ENCODE measurements at regions not wholly inside any gene's neighbourhood (a gene's known extent, or its start where the extent isn't known, plus 50 kb on each side); places are given as distances from the start of the nearest gene placed in this dataset.

DNA sequence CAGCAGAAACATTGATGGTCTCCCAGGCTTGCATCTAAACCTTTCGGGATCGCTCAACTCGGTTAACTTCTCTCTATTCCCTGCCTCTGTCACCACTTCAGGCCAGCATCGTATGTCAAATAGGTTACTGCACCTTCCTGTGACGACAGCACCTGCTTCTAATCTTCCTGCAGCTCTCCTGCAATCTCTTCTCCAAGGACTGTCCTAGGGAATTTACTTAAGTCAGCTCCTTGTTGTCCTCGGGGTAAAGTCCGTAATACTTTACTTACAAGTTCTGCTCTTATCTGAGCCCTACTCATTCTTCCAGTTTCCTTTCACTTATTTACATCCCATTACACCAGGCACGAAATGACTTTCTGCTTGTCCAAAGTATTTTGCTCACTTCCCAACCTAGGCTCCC lies 372.7 kb upstream of the AKR1E2 start:
- Mint-ChIP-seq H3K36me3 (ENCODE audit: low read depth) (no peaks in the 10 kb centered on the region), H3K27ac (ENCODE audit: unreplicated experiment) (no peak overlapping the region), H3K9me3 (ENCODE audit: low read depth) (no peaks in the 10 kb centered on the region), H3K4me3 (ENCODE audit: unreplicated experiment) (no peak overlapping the region), H3K4me1 (ENCODE audit: low read depth) (no peaks in the 10 kb centered on the region), H3K27me3 (ENCODE audit: low read depth) (no peaks in the 10 kb centered on the region)
- TF ChIP-seq, protein P1, sequence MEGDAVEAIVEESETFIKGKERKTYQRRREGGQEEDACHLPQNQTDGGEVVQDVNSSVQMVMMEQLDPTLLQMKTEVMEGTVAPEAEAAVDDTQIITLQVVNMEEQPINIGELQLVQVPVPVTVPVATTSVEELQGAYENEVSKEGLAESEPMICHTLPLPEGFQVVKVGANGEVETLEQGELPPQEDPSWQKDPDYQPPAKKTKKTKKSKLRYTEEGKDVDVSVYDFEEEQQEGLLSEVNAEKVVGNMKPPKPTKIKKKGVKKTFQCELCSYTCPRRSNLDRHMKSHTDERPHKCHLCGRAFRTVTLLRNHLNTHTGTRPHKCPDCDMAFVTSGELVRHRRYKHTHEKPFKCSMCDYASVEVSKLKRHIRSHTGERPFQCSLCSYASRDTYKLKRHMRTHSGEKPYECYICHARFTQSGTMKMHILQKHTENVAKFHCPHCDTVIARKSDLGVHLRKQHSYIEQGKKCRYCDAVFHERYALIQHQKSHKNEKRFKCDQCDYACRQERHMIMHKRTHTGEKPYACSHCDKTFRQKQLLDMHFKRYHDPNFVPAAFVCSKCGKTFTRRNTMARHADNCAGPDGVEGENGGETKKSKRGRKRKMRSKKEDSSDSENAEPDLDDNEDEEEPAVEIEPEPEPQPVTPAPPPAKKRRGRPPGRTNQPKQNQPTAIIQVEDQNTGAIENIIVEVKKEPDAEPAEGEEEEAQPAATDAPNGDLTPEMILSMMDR (IDR thresholded peaks at IDR 0.05), result no peak
- DNase-seq (ENCODE audit: low spot score), result no peak

DNA sequence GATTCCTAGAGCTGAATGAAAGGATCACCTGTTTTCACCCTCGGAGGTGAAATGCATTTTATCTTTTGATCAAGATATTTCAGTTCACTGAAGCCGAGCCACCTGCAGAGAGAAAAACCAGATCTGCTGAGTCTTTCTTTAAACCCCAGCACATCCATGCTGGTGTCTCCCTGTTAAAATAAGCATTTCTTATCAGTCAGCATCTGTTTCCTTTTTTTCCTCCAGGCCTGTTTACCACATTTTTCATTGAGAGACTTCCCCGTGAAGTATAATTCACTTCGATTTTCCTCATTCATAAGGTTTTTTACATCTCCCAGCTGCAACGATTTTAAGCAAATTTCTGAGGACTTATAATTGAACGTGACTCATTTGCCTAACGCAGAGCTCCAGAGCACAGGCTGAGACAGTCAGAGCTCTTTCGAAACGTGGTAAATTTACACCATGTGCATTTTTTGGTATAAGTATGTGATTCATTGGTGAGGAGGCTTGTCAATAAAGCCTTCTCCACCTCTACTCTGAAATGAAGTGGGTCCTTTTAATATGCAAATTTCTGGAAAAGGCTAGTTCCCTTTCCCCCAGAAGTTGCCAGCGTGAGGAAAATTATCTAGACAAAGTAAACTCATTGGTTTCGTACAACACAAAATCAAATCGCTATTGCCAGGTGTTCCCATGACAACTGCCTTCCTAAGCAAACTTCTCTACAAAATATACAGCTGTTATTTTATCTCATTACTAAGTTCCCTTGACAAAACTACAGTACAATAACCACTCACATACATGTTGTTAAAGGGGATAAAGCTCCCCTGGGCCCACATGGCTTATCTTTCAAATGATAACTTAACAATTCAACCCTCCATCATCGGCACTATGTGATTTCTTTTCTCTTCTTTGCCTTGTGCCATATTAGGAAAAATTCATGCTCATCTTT lies 374.8 kb upstream of the AKR1E2 start:
- H3K27me3 Mint-ChIP-seq (ENCODE audit: low read depth), result no peaks in the 10 kb centered on the region
- no peaks in the 10 kb centered on the region for H3K4me1 Mint-ChIP-seq (ENCODE audit: low read depth)
- TF ChIP-seq, protein P1 (IDR thresholded peaks at IDR 0.05), result no peak
- no peak for DNase-seq (ENCODE audit: low spot score)
- no peaks in the 10 kb centered on the region for H3K36me3 Mint-ChIP-seq (ENCODE audit: low read depth)
- peaks cover 2% of the 10 kb centered on the region for H3K9me3 Mint-ChIP-seq (ENCODE audit: low read depth)
- no peak overlapping the region for H3K4me3 Mint-ChIP-seq (ENCODE audit: unreplicated experiment)
- H3K27ac Mint-ChIP-seq (ENCODE audit: unreplicated experiment), result no peak overlapping the region

DNA sequence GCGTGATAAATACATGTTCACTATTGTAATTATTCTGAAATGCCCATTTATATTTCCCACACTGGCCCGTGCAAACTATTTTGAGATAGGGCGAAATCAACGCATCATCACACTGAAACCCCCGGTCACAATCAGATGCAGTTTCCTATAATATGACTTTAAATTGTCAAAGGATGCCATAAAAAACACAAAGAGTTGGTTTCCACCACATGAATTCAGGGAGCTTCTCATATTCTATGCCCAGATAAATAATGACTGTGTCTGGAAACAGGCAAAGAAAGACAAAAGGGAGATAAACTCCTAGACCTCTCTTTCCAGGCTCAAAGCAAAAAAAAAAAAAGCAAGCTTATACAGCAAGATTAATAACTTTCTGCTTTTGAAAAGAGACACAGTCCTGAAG lies 375.8 kb upstream of the AKR1E2 start:
- Mint-ChIP-seq H3K4me1 (ENCODE audit: low read depth) (no peaks in the 10 kb centered on the region), H3K9me3 (ENCODE audit: low read depth) (peaks cover 2% of the 10 kb centered on the region), H3K4me3 (ENCODE audit: unreplicated experiment) (no peak overlapping the region), H3K27me3 (ENCODE audit: low read depth) (no peaks in the 10 kb centered on the region), H3K27ac (ENCODE audit: unreplicated experiment) (no peak overlapping the region), H3K36me3 (ENCODE audit: low read depth) (no peaks in the 10 kb centered on the region)
- no peak for DNase-seq (ENCODE audit: low spot score)
- TF ChIP-seq, protein P1 (IDR thresholded peaks at IDR 0.05), result no peak

DNA sequence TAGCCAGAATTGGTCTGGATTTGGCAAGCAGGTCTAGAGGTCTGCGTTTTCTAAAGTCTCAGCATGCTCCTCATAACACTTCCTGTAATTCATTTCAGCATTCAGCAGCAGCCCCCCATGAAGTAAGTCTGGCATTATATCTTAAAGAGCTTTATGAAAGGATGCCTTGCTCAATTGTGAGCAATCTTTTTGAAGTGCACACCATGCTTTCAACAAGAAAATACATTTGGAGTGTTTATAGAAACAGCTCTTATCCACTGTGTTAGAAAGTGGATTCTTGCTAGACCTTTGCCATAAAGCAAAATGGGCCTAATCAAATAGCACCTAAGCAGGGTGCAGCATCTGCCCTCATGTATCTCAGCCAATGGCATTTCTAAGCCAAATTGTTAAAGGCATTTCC lies 378.0 kb upstream of the AKR1E2 start:
- no peak overlapping the region for H3K4me3 Mint-ChIP-seq (ENCODE audit: unreplicated experiment)
- no peak overlapping the region for H3K27ac Mint-ChIP-seq (ENCODE audit: unreplicated experiment)
- TF ChIP-seq, protein P1 (IDR thresholded peaks at IDR 0.05), result no peak
- peaks cover 2% of the 10 kb centered on the region for H3K36me3 Mint-ChIP-seq (ENCODE audit: low read depth)
- H3K4me1 Mint-ChIP-seq (ENCODE audit: low read depth), result no peaks in the 10 kb centered on the region
- H3K9me3 Mint-ChIP-seq (ENCODE audit: low read depth), result peaks cover 14% of the 10 kb centered on the region
- H3K27me3 Mint-ChIP-seq (ENCODE audit: low read depth), result no peaks in the 10 kb centered on the region
- no peak for DNase-seq (ENCODE audit: low spot score)

DNA sequence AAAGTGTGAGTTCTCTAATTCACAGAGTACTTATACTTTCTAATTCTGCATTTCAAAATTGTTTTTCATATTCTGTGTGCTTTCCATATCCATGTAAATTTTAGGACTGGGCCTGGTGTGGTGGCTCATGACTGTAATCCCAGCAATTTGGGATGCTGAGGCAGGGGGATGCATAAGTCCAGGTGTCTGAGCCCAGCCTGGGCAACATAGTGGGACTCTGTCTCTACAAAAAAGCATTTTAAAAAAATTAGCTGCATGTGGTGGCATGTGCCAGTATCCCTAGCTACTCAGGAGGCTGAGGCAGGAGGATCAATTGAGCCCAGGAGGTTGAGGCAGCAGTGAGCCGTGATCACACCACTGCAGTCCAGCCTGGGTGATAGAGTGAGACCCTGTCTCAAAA lies 382.6 kb upstream of the AKR1E2 start:
- H3K36me3 Mint-ChIP-seq (ENCODE audit: low read depth), result peaks cover 3% of the 10 kb centered on the region
- no peak for DNase-seq (ENCODE audit: low spot score)
- no peak overlapping the region for H3K4me3 Mint-ChIP-seq (ENCODE audit: unreplicated experiment)
- peaks cover 23% of the 10 kb centered on the region for H3K9me3 Mint-ChIP-seq (ENCODE audit: low read depth)
- H3K4me1 Mint-ChIP-seq (ENCODE audit: low read depth), result peaks cover 8% of the 10 kb centered on the region
- H3K27me3 Mint-ChIP-seq (ENCODE audit: low read depth), result no peaks in the 10 kb centered on the region
- H3K27ac Mint-ChIP-seq (ENCODE audit: unreplicated experiment), result no peak overlapping the region
- TF ChIP-seq, protein P1 (IDR thresholded peaks at IDR 0.05), result no peak

All from chondrocyte (in vitro differentiated cells).